ENCODE measurements at regions not wholly inside any gene's neighbourhood (a gene's known extent, or its start where the extent isn't known, plus 50 kb on each side); places are given as distances from the start of the nearest gene placed in this dataset.

- intact Hi-C loops (cut with DNase I), result no loop called here
- ATAC-seq, result no peak
- DNase-seq, result no peak
Measured at GRCh38 chr10:100687143-100688003, 58.0 kb upstream of the PAX2 start.

- DNase-seq, result no peak
- intact Hi-C loops (cut with DNase I), result no loop called here
- ATAC-seq, result no peak
Measured at GRCh38 chr10:100688201-100688600, 57.2 kb upstream of the PAX2 start.

- intact Hi-C loops (cut with DNase I), result no loop called here
- ATAC-seq, result no peak
Measured at GRCh38 chr10:100693821-100694220, 51.6 kb upstream of the PAX2 start.

More at GRCh38 chr10:100693821-100694220, 51.6 kb upstream of the PAX2 start:
- no peak for DNase-seq
